WTC11 (cell line): ENCODE measurements at regions not wholly inside any gene's neighbourhood (a gene's known extent, or its start where the extent isn't known, plus 50 kb on each side); places are given as distances from the start of the nearest gene placed in this dataset.

Source experiments
- ATAC-seq: fragments of 200-7000 bp; cut with Tn5 transposase; 2 replicates; pipeline ENCODE4 v1.10.0; 2021; ENCODE audit warnings: mild to moderate bottlenecking, moderate library complexity
- CTCF ChIA-PET: fragments of 300-600 bp; sonication (Branson Sonifier 250); formaldehyde crosslinking; loops from one replicate; lab custom pipeline; 2021; ENCODE audit warnings: antibody characterized with exemption; lab: Charles Lee
- POLR2A ChIA-PET: fragments of 350-600 bp; sonication (Branson Sonifier 250); formaldehyde crosslinking; loops from one replicate; lab custom pipeline; 2021; ENCODE audit warnings: antibody characterized with exemption; lab: Charles Lee
- DNase-seq: peaks from one replicate; pipeline ENCODE4 v3.0.0; 2021; ENCODE audit warnings: low spot score
- H3K27ac Mint-ChIP-seq: 2 replicates; pipeline ENCODE4 v1.8.0; 2021; ENCODE audit warnings: mixed read lengths
- H3K27me3 Mint-ChIP-seq: 2 replicates; pipeline ENCODE4 v1.8.0; 2021; ENCODE audit warnings: low read depth, mild to moderate bottlenecking, moderate library complexity, mixed read lengths
- H3K36me3 Mint-ChIP-seq: 2 replicates; pipeline ENCODE4 v1.8.0; 2021; ENCODE audit warnings: mixed read lengths
- H3K4me1 Mint-ChIP-seq: 2 replicates; pipeline ENCODE4 v1.8.0; 2022; ENCODE audit warnings: mixed read lengths
- H3K4me3 Mint-ChIP-seq: 2 replicates; pipeline ENCODE4 v1.8.0; 2021; ENCODE audit warnings: mild to moderate bottlenecking, moderate library complexity, mixed read lengths
- H3K9me3 Mint-ChIP-seq: 2 replicates; pipeline ENCODE4 v1.8.0; 2021; ENCODE audit warnings: mixed read lengths
- CBFB ChIP-seq: sonication (generic); formaldehyde crosslinking; IDR thresholded peaks from 2 replicates; pipeline ENCODE4 v1.8.1; 2022; ENCODE audit warnings: mild to moderate bottlenecking, low read depth, missing genetic modification reagents
- ESRRA ChIP-seq: sonication (generic); formaldehyde crosslinking; IDR thresholded peaks from 2 replicates; pipeline ENCODE4 v1.8.1; 2022; ENCODE audit warnings: mild to moderate bottlenecking, missing genetic modification reagents, borderline replicate concordance
- FOXK1 ChIP-seq: sonication (generic); formaldehyde crosslinking; IDR thresholded peaks from 2 replicates; pipeline ENCODE4 v1.8.0; 2022; ENCODE audit warnings: mild to moderate bottlenecking, moderate library complexity, missing genetic modification reagents
- GRHL2 ChIP-seq: fragments of 250-450 bp; sonication (Bioruptor Pico); IDR thresholded peaks from 2 replicates; pipeline ENCODE4 v1.8.0; 2022; ENCODE audit warnings: mild to moderate bottlenecking, moderate library complexity; ENCODE audit not compliant: insufficient replicate concordance, severe bottlenecking
- GTF2I ChIP-seq: fragments of 250-450 bp; sonication (Bioruptor Pico); conservative IDR thresholded peaks from 2 replicates; pipeline ENCODE4 v1.4.0; 2021; ENCODE audit warnings: mild to moderate bottlenecking
- NFE2L1 ChIP-seq: sonication (generic); formaldehyde crosslinking; IDR thresholded peaks from 2 replicates; pipeline ENCODE4 v1.8.1; 2023; ENCODE audit warnings: missing genetic modification reagents
- NR3C1 ChIP-seq: sonication (generic); formaldehyde crosslinking; conservative IDR thresholded peaks from 2 replicates; pipeline ENCODE4 v1.8.1; 2023; ENCODE audit warnings: low read depth, mild to moderate bottlenecking, missing genetic modification reagents
- PRRX2 ChIP-seq: fragments of 250-450 bp; sonication (Bioruptor Pico); IDR thresholded peaks from 2 replicates; pipeline ENCODE4 v1.8.0; 2021; ENCODE audit warnings: mild to moderate bottlenecking
- RORB ChIP-seq: fragments of 250-450 bp; sonication (Bioruptor Pico); IDR thresholded peaks from 2 replicates; pipeline ENCODE4 v1.9.0; 2021; ENCODE audit warnings: mild to moderate bottlenecking
- SMAD4 ChIP-seq: sonication (generic); formaldehyde crosslinking; IDR thresholded peaks from 2 replicates; pipeline ENCODE4 v1.8.0; 2022; ENCODE audit warnings: mild to moderate bottlenecking, missing genetic modification reagents
- TEAD4 ChIP-seq: sonication (generic); formaldehyde crosslinking; IDR thresholded peaks from 2 replicates; pipeline ENCODE4 v1.8.0; 2022; ENCODE audit warnings: mild to moderate bottlenecking, missing genetic modification reagents
- ZNF219 ChIP-seq: sonication (generic); formaldehyde crosslinking; IDR thresholded peaks from 2 replicates; pipeline ENCODE4 v1.8.0; 2023; ENCODE audit warnings: missing genetic modification reagents, mild to moderate bottlenecking, borderline replicate concordance
- ZNF396 ChIP-seq: fragments of 250-450 bp; sonication (Bioruptor Pico); IDR thresholded peaks from 2 replicates; pipeline ENCODE4 v1.8.0; 2021; ENCODE audit warnings: mild to moderate bottlenecking, moderate library complexity, borderline replicate concordance
- ZNF671 ChIP-seq: fragments of 250-450 bp; sonication (Bioruptor Pico); IDR thresholded peaks from 2 replicates; pipeline ENCODE4 v1.8.0; 2021; ENCODE audit warnings: mild to moderate bottlenecking
- TF ChIP-seq, protein P1 (sequence below): fragments of 250-450 bp; sonication (Bioruptor Pico); conservative IDR thresholded peaks from 2 replicates; pipeline ENCODE4 v1.9.0; 2021; ENCODE audit warnings: mild to moderate bottlenecking
- TF ChIP-seq, protein P2 (sequence below): sonication (generic); formaldehyde crosslinking; IDR thresholded peaks from 2 replicates; pipeline ENCODE4 v1.8.1; 2023; ENCODE audit warnings: mild to moderate bottlenecking, missing genetic modification reagents, moderate library complexity
- TF ChIP-seq, protein P3 (sequence below): sonication (generic); formaldehyde crosslinking; IDR thresholded peaks from 2 replicates; pipeline ENCODE4 v1.8.1; 2022; ENCODE audit warnings: mild to moderate bottlenecking, moderate library complexity, missing genetic modification reagents
- TF ChIP-seq, protein P4 (sequence below): sonication (generic); formaldehyde crosslinking; IDR thresholded peaks from 2 replicates; pipeline ENCODE4 v1.8.1; 2023; ENCODE audit warnings: mild to moderate bottlenecking, missing genetic modification reagents, moderate library complexity
- TF ChIP-seq, protein P5 (sequence below): fragments of 250-450 bp; sonication (Bioruptor Pico); IDR thresholded peaks from 2 replicates; pipeline ENCODE4 v1.9.0; 2021; ENCODE audit warnings: moderate library complexity, mild to moderate bottlenecking, inconsistent platforms, borderline replicate concordance
- TF ChIP-seq, protein P6 (sequence below): sonication (generic); formaldehyde crosslinking; IDR thresholded peaks from 2 replicates; pipeline ENCODE4 v1.8.1; 2023; ENCODE audit warnings: mild to moderate bottlenecking, missing genetic modification reagents
- TF ChIP-seq, protein P7 (sequence below): sonication (generic); formaldehyde crosslinking; IDR thresholded peaks from 2 replicates; pipeline ENCODE4 v1.8.0; 2022; ENCODE audit warnings: mild to moderate bottlenecking, missing genetic modification reagents
- TF ChIP-seq, protein P8 (sequence below): fragments of 250-450 bp; sonication (Bioruptor Pico); IDR thresholded peaks from 2 replicates; pipeline ENCODE4 v1.9.0; 2021; ENCODE audit warnings: mild to moderate bottlenecking
- TF ChIP-seq, protein P9 (sequence below): fragments of 200-600 bp; IDR thresholded peaks from 2 replicates; pipeline ENCODE4 v1.8.0; 2022; ENCODE audit warnings: antibody characterized with exemption

DNA sequence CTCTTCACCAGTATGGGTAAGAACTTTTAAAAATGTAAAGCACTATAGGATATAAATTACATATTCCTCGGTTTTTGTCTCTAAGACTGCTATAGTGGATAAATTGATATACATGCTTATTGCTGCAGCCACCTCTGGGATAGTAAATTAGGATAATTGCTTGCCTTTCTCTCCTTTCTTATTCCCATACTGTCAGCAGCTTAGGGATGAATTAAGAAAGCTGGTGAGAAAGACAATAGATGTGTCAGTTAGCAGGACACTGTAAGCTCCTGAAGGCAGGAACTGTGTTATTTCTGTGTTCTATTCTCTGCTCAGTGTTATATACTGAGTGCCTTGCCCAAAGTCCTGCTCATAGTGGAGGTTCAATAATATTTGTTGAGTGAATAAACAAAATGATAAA lies 828.6 kb upstream of the ACVR2A start:
- no peak overlapping the region for H3K4me3 Mint-ChIP-seq
- ATAC-seq (peak; percentile 28; the same call in 1 of the 2 replicates), DNase-seq (no peak)
- no peak overlapping the region for H3K27ac Mint-ChIP-seq
- no peaks in the 10 kb centered on the region for H3K27me3 Mint-ChIP-seq
- H3K9me3 Mint-ChIP-seq, result peaks cover 9% of the 10 kb centered on the region; the same call in 1 of the 2 replicates
- no peak for TF ChIP-seq TEAD4
- TF ChIP-seq, protein P1, sequence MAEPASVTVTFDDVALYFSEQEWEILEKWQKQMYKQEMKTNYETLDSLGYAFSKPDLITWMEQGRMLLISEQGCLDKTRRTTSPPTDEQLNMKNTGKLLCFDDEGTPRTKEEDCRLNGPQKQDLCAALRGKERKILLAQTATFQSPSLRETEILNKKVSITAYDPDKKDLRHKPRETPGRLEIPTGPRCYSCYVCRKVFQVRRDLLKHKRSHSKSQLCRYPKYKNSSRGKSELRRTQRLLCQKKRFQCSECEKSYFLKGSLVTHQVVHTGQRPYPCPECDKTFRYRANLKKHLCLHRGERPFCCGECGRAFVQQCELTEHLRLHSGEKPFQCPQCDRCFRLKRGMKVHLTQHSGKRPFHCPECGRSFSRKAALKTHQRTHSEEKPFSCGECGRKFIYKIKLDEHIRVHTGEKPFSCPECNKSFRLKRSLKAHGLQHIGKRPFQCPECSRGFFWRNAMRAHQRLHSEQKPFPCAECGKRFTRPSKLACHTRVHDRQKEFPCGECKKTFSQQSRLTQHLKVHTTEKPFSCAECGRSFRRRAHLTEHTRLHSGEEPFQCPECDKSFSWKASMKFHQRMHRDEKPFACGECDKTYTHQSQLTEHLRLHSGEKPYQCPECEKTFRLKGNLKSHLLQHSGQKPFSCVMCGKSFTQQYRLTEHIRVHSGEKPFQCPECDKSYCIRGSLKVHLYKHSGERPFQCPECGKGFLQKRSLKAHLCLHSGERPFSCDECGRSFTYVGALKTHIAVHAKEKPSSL (CRISPR knock-in tag), result no peak
- no peak for TF ChIP-seq PRRX2 (CRISPR knock-in tag)
- TF ChIP-seq, protein P2, sequence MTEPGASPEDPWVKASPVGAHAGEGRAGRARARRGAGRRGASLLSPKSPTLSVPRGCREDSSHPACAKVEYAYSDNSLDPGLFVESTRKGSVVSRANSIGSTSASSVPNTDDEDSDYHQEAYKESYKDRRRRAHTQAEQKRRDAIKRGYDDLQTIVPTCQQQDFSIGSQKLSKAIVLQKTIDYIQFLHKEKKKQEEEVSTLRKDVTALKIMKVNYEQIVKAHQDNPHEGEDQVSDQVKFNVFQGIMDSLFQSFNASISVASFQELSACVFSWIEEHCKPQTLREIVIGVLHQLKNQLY (CRISPR knock-in tag), result no peak
- no peak for TF ChIP-seq GTF2I
- TF ChIP-seq ZNF219 (CRISPR knock-in tag), result no peak
- no peak for TF ChIP-seq ZNF671
- TF ChIP-seq, protein P3, sequence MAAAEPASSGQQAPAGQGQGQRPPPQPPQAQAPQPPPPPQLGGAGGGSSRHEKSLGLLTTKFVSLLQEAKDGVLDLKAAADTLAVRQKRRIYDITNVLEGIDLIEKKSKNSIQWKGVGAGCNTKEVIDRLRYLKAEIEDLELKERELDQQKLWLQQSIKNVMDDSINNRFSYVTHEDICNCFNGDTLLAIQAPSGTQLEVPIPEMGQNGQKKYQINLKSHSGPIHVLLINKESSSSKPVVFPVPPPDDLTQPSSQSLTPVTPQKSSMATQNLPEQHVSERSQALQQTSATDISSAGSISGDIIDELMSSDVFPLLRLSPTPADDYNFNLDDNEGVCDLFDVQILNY (CRISPR knock-in tag), result no peak
- TF ChIP-seq, protein P4, sequence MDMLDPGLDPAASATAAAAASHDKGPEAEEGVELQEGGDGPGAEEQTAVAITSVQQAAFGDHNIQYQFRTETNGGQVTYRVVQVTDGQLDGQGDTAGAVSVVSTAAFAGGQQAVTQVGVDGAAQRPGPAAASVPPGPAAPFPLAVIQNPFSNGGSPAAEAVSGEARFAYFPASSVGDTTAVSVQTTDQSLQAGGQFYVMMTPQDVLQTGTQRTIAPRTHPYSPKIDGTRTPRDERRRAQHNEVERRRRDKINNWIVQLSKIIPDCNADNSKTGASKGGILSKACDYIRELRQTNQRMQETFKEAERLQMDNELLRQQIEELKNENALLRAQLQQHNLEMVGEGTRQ, result no peak
- no peak for TF ChIP-seq GRHL2 (CRISPR knock-in tag)
- TF ChIP-seq, protein P5, sequence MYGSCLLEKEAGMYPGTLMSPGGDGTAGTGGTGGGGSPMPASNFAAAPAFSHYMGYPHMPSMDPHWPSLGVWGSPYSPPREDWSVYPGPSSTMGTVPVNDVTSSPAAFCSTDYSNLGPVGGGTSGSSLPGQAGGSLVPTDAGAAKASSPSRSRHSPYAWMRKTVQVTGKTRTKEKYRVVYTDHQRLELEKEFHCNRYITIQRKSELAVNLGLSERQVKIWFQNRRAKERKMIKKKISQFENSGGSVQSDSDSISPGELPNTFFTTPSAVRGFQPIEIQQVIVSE, result no peak
- TF ChIP-seq, protein P6, sequence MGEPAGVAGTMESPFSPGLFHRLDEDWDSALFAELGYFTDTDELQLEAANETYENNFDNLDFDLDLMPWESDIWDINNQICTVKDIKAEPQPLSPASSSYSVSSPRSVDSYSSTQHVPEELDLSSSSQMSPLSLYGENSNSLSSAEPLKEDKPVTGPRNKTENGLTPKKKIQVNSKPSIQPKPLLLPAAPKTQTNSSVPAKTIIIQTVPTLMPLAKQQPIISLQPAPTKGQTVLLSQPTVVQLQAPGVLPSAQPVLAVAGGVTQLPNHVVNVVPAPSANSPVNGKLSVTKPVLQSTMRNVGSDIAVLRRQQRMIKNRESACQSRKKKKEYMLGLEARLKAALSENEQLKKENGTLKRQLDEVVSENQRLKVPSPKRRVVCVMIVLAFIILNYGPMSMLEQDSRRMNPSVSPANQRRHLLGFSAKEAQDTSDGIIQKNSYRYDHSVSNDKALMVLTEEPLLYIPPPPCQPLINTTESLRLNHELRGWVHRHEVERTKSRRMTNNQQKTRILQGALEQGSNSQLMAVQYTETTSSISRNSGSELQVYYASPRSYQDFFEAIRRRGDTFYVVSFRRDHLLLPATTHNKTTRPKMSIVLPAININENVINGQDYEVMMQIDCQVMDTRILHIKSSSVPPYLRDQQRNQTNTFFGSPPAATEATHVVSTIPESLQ, result no peak
- no peak for TF ChIP-seq RORB
- TF ChIP-seq, protein P7, sequence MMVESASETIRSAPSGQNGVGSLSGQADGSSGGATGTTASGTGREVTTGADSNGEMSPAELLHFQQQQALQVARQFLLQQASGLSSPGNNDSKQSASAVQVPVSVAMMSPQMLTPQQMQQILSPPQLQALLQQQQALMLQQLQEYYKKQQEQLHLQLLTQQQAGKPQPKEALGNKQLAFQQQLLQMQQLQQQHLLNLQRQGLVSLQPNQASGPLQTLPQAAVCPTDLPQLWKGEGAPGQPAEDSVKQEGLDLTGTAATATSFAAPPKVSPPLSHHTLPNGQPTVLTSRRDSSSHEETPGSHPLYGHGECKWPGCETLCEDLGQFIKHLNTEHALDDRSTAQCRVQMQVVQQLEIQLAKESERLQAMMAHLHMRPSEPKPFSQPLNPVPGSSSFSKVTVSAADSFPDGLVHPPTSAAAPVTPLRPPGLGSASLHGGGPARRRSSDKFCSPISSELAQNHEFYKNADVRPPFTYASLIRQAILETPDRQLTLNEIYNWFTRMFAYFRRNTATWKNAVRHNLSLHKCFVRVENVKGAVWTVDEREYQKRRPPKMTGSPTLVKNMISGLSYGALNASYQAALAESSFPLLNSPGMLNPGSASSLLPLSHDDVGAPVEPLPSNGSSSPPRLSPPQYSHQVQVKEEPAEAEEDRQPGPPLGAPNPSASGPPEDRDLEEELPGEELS (CRISPR knock-in tag), result no peak
- no peak for TF ChIP-seq SMAD4
- TF ChIP-seq NR3C1 (CRISPR knock-in tag), result no peak
- H3K4me1 Mint-ChIP-seq, result peaks cover 23% of the 10 kb centered on the region
- ChIA-PET CTCF (no interaction called here), POLR2A (no interaction called here)
- no peaks in the 10 kb centered on the region for H3K36me3 Mint-ChIP-seq

DNA sequence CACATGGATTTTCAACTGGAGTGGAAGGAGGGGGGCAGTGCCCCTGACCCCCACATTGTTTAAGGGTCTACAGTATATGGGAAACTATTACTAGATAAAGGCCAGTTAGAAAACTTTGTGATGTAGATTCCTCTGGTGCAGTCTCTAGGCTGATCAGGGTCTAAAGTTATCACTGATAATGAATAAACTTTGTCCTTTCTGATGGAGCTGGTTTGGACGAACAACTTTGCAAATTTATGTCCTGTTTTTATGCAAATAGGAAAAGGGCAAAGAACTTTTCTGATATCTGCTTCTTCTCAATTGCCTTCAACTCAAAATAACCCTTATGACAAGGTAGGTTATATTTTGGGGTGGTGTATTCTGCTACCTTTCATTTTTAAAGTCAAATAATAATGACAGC lies 829.2 kb upstream of the ACVR2A start:
- peaks cover 9% of the 10 kb centered on the region; the same call in 1 of the 2 replicates for H3K9me3 Mint-ChIP-seq
- ATAC-seq (no peak), DNase-seq (no peak)
- H3K4me3 Mint-ChIP-seq, result no peak overlapping the region
- H3K27ac Mint-ChIP-seq, result no peak overlapping the region
- H3K4me1 Mint-ChIP-seq, result peaks cover 23% of the 10 kb centered on the region
- no peaks in the 10 kb centered on the region for H3K27me3 Mint-ChIP-seq
- ChIA-PET POLR2A (no interaction called here), CTCF (interaction anchor here (0.6 kb wide), 1 partner anchor 54 kb away, joined by 4 read pairs; no protein-coding TSS in a partner anchor)
- H3K36me3 Mint-ChIP-seq, result no peaks in the 10 kb centered on the region
- TF ChIP-seq, protein P8, sequence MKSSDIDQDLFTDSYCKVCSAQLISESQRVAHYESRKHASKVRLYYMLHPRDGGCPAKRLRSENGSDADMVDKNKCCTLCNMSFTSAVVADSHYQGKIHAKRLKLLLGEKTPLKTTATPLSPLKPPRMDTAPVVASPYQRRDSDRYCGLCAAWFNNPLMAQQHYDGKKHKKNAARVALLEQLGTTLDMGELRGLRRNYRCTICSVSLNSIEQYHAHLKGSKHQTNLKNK (CRISPR knock-in tag), result no peak
- TF ChIP-seq ZNF396, result no peak
- TF ChIP-seq ESRRA (CRISPR knock-in tag), result no peak
- no peak for TF ChIP-seq NFE2L1 (CRISPR knock-in tag)
- TF ChIP-seq RORB, result no peak
- TF ChIP-seq, protein P6, result no peak
- TF ChIP-seq, protein P9, sequence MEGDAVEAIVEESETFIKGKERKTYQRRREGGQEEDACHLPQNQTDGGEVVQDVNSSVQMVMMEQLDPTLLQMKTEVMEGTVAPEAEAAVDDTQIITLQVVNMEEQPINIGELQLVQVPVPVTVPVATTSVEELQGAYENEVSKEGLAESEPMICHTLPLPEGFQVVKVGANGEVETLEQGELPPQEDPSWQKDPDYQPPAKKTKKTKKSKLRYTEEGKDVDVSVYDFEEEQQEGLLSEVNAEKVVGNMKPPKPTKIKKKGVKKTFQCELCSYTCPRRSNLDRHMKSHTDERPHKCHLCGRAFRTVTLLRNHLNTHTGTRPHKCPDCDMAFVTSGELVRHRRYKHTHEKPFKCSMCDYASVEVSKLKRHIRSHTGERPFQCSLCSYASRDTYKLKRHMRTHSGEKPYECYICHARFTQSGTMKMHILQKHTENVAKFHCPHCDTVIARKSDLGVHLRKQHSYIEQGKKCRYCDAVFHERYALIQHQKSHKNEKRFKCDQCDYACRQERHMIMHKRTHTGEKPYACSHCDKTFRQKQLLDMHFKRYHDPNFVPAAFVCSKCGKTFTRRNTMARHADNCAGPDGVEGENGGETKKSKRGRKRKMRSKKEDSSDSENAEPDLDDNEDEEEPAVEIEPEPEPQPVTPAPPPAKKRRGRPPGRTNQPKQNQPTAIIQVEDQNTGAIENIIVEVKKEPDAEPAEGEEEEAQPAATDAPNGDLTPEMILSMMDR, result no peak
- no peak for TF ChIP-seq CBFB
- no peak for TF ChIP-seq FOXK1 (CRISPR knock-in tag)
